DND-41 (cell line): ENCODE measurements at regions not wholly inside any gene's neighbourhood (a gene's known extent, or its start where the extent isn't known, plus 50 kb on each side); places are given as distances from the start of the nearest gene placed in this dataset.

Experiments
- CTCF ChIP-seq: IDR thresholded peaks from 2 replicates; pipeline ENCODE4 v1.5.1; 2012; ENCODE audit warnings: borderline replicate concordance, low read length, moderate library complexity, mild to moderate bottlenecking; ENCODE audit not compliant: poor library complexity, severe bottlenecking; ENCODE audit errors: extremely low read depth
- EZH2 ChIP-seq: IDR thresholded peaks from 3 replicates; pipeline ENCODE4 v1.6.1; 2012; ENCODE audit warnings: borderline replicate concordance, low read depth, mild to moderate bottlenecking, moderate library complexity, low read length, inconsistent platforms; ENCODE audit not compliant: severe bottlenecking

GRCh38 chr9:26191711-26192110 is 513.5 kb upstream of the TUSC1 start:
- TF ChIP-seq CTCF (no peak), EZH2 (no peak)
